Ascending aorta (tissue), 2 donors: ENCODE measurements at regions not wholly inside any gene's neighbourhood (a gene's known extent, or its start where the extent isn't known, plus 50 kb on each side); places are given as distances from the start of the nearest gene placed in this dataset.
"Not testable (repeated sequence)": the region's sequence is repeated elsewhere in the genome, so short reads cannot be mapped to it uniquely, and the experiment has no call there.

Experiments used
- DNase-seq, 2 donors: peaks; one replicate each; pipeline ENCODE4 v3.0.0-alpha.2; 2019; ENCODE audit warnings: low spot score in 2 of 2
- H3K27ac ChIP-seq, 2 donors: fragments of 200-600 bp; sonication (generic); one replicate each; pipeline ENCODE4 v1.5.1; 2016 to 2017; ENCODE audit warnings: mild to moderate bottlenecking in 1 of 2
- H3K27me3 ChIP-seq: fragments of 200-600 bp; sonication (generic); one replicate; pipeline ENCODE4 v1.5.1; 2017
- H3K36me3 ChIP-seq, 2 donors: fragments of 200-600 bp; sonication (generic); one replicate each; pipeline ENCODE4 v1.5.1; 2016
- H3K4me1 ChIP-seq, 2 donors: fragments of 200-600 bp; sonication (generic); one replicate each; pipeline ENCODE4 v1.5.1; 2016 to 2017; ENCODE audit warnings: mild to moderate bottlenecking in 1 of 2
- H3K4me3 ChIP-seq, 2 donors: fragments of 200-600 bp; sonication (generic); one replicate each; pipeline ENCODE4 v1.5.1; 2016 to 2017; ENCODE audit warnings: mild to moderate bottlenecking in 1 of 2
- H3K9me3 ChIP-seq, 2 donors: fragments of 200-600 bp; sonication (generic); one replicate each; pipeline ENCODE4 v1.5.1; 2016
- CTCF ChIP-seq, 3 experiments: fragments of 200-600 bp in 2 of 3; fragments of 450-650 bp in 1 of 3; sonication (generic) in 2 of 3; IDR thresholded peaks; one replicate each; pipeline ENCODE4 v1.5.1; 2016 to 2019; ENCODE audit warnings: antibody characterized with exemption in 3 of 3, mild to moderate bottlenecking in 1 of 3, moderate library complexity in 1 of 3
- intact Hi-C: fragments of 100-400 bp; cut with DNase I; formaldehyde crosslinking; loops from one replicate; pipeline ENCODE4 v1.15.1; 2023

- no peak for DNase-seq
- Histone ChIP-seq H3K4me1 (no peaks in the 10 kb centered on the region), H3K27ac (no peak overlapping the region), H3K9me3 (no peaks in the 10 kb centered on the region), H3K36me3 (no peaks in the 10 kb centered on the region), H3K27me3 (peaks cover 5% of the 10 kb centered on the region), H3K4me3 (peak overlapping the region in 1 of 2 donors; percentile 13)
- no peak for TF ChIP-seq CTCF (IDR thresholded peaks at IDR 0.05)
- intact Hi-C loops, result no loop called here
Measured at GRCh38 chr13:20301403-20302071, 69.4 kb upstream of the GJB6 start.

DNA sequence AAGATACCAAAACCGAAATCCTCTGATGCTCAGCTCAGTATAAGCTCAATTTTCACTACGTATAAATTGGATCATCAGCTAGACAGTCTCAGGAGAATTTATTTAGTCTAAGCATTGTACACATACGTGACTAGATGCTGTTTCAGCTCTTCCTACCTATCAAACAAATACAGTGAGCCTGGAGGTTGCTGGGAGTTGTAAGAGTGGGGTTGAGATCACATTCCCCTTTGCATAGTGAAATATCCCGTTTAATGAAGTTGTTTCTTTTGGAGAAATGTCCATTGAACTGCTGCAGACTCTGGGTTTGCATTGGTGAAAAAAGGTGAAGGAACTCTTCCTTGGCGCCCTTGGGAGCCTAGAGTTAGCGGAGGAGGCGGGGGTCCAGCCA lies 68.9 kb upstream of the GJB6 start:
- DNase-seq, result no peak
- Histone ChIP-seq H3K27ac (no peak overlapping the region), H3K4me1 (no peaks in the 10 kb centered on the region), H3K27me3 (peaks cover 5% of the 10 kb centered on the region), H3K9me3 (no peaks in the 10 kb centered on the region), H3K36me3 (no peaks in the 10 kb centered on the region), H3K4me3 (no peak overlapping the region)
- intact Hi-C loops, result no loop called here
- TF ChIP-seq CTCF (IDR thresholded peaks at IDR 0.05), result no peak

DNA sequence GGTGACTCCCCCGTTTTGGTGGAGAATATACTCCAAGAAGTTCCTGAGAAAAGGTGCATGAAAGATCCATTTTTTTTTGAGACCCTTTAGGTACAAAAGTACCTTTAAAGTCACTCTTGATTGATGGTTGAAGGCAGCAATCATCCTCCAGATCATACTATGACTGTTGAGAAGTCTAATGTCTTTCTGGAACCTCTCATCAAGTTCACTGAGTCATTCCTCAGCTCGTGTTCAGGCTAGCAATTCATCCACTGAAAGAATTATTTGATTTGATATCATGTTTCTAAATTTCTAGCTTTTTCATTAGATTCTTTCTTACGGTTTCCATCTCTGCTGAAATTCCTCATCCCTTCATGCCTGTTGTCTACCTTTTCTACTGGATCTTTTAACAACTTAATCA lies 65.1 kb upstream of the GJB6 start:
- Histone ChIP-seq H3K9me3 (no peaks in the 10 kb centered on the region), H3K27me3 (peaks cover 5% of the 10 kb centered on the region), H3K36me3 (no peaks in the 10 kb centered on the region), H3K4me3 (no peak overlapping the region), H3K27ac (no peak overlapping the region), H3K4me1 (no peaks in the 10 kb centered on the region)
- intact Hi-C loops, result no loop called here
- no peak for TF ChIP-seq CTCF (IDR thresholded peaks at IDR 0.05)
- DNase-seq, result no peak

GRCh38 chr13:20295956-20296355 lies 63.8 kb upstream of the GJB6 start:
- intact Hi-C loops, result no loop called here
- Histone ChIP-seq H3K4me3 (no peak overlapping the region), H3K27me3 (no peaks in the 10 kb centered on the region), H3K4me1 (no peaks in the 10 kb centered on the region), H3K36me3 (no peaks in the 10 kb centered on the region), H3K9me3 (no peaks in the 10 kb centered on the region), H3K27ac (no peak overlapping the region)
- DNase-seq, result no peak
- TF ChIP-seq CTCF (IDR thresholded peaks at IDR 0.05), result no peak

DNA sequence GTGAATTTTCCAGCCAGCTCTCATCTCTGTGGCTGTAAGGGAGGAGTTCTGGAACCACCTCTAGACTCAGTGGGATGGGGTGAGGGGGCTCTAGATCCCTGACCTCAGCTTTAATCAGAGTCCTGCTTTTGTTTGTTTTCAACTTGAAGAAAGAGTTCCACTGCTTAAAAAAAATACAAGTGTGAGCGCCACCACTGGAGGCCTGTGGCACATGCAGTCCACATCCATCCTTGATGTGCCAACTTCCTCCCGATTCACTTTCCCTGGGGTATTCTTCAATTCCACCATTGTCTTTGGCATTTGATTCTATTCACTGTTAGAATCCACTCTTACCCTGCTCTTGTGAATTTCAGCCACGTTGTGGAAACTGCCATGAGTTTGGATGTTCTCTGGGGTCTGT lies 62.4 kb upstream of the GJB6 start:
- no peaks in the 10 kb centered on the region for H3K9me3 ChIP-seq
- no peak overlapping the region for H3K4me3 ChIP-seq
- H3K27ac ChIP-seq, result no peak overlapping the region
- H3K27me3 ChIP-seq, result no peaks in the 10 kb centered on the region
- DNase-seq, result no peak
- TF ChIP-seq CTCF (IDR thresholded peaks at IDR 0.05), result no peak
- no peaks in the 10 kb centered on the region for H3K4me1 ChIP-seq
- intact Hi-C loops, result no loop called here
- H3K36me3 ChIP-seq, result no peaks in the 10 kb centered on the region

DNA sequence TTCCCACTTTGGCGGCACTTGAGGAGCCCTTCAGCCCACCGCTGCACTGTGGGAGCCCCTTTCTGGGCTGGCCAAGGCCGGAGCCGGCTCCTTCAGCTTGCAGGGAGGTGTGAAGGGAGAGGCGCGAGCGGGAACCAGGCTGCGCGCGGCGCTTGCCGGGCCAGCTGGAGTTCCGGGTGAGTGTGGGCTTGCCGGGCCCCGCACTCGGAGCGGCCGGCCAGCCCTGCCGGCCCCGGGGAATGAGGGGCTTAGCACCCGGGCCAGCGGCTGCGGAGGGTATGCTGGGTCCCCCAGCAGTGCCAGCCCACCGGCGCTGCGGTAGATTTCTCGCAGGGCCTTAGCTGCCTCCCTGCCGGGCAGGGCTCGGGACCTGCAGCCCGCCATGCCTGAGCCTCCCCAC lies 60.2 kb upstream of the GJB6 start:
- H3K36me3 ChIP-seq, H3K4me1 ChIP-seq, intact Hi-C loops, DNase-seq, H3K4me3 ChIP-seq, H3K27ac ChIP-seq, H3K9me3 ChIP-seq, H3K27me3 ChIP-seq: not testable (repeated sequence)
